ENCODE measurements at regions not wholly inside any gene's neighbourhood (a gene's known extent, or its start where the extent isn't known, plus 50 kb on each side); places are given as distances from the start of the nearest gene placed in this dataset.

DNA sequence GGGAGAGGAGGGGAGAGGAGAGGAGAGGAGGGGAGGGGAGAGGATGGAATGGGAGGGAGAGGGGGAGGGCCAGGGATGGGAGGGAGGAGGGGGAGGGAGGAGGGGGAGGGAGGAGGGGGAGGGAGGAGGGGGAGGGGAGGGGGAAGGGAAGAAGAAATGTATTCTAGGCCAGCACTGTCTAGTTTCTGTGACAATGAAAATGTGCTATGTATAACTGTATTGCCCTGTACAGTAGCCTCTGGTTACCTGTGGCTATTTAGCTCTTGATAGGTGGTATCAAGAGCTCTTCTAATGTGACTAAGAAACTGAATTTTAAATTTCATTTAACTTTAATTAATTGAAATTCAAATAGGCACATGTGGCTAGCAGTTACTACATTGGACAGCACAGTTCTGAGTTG, 143.1 kb downstream of the BTC start:
- DNase-seq (ENCODE audit: low read depth) = no peak

DNA sequence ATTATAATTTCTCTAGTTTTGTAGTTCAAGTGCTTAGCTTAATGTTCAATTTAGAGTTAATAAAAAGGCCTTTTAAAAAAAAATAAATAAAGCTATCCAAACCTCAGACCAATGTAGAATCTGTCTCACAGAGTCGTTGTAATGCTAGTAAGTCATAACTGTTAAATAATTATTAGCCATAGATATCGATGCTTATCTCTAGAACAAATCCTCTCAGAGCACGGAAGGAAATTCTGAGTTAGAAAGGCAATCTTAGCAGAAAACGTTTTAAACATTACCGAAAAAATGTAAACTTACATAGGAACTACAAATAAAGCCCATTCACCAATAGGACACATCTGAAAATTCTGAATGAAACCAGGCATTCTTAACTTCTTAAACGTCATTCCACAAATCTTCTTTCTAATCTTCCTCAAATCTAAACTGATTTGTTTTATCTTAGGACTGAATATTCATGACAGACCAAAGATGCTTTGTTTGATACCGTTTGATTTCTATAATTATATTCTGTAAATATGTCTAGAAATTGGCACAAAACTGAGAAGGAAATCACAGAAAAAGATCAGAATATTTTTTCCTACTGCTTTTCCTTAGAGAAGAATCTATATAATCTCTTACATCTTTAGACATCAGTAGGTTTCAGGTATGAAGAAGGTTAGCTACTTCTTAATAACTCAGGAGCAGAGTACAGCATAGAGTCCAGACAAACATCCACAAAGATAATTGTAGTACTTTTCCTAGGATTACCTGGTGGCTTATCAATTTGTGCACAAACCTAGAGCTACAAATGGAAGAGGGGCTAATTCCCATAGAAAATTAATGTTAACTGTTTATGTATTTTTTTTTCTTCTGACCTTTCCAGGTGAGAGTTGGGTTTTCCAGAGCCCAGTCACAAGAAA, 140.7 kb downstream of the BTC start:
- DNase-seq (ENCODE audit: low read depth) = no peak

DNA sequence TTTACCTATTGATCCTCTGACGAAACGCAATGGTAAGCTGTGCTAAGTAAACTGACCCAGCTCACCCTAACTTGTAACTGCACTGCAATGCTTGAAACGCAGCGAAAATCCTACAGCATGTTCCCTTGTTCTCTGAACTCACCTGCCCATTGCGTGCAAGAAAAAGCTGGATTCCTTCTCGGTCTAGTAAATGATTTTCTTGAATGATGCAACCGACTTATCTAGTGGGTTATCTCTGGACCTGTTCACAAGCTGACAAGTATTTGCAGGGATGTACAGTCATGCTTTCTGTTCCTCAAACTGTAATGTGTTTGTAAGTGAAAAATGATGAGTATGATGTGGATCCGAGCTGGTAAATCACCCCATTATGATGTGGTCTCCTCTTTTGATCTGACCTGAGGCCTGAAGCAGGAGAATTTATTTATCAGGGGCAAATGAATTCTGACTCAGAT, 140.1 kb downstream of the BTC start:
- DNase-seq (ENCODE audit: low read depth) = no peak

DNA sequence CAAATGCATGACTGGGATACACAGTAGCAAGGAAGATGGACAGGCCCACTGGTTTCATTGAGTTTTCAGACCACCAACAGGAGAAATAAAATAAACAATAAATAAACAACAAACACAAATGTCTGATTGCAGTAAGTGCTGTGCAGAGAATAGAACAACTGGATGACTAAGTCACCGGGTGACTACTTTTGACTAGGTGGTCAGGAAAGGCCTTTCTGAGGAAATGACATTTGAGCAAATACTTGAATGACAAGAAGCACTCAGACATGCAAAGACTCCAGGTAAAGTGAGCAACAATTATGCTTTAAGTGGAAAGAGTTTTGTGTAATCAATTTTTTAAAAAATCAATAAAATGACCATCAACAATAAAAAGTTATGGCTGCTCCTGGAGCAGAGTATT, 137.7 kb downstream of the BTC start:
- DNase-seq (ENCODE audit: low read depth) = no peak

DNA sequence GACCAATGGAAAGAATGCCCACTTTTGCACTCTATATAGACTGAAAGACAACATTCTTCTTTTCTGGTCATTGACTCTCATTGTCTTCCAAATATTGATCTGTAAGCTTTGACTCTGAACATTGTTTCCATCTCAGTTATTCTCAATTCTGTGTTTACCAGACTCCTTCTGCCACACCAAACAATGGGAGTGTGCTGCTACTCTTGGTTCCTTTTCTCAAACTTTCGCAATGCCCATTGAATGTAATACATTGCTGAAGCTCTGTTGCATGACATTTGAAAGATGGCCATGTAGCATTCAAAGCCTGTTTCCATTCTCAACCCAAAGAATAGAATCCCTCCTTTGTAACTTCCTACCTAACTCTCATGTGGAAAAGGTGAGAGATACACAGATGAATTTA, 136.2 kb downstream of the BTC start:
- DNase-seq (ENCODE audit: low read depth) = no peak

DNA sequence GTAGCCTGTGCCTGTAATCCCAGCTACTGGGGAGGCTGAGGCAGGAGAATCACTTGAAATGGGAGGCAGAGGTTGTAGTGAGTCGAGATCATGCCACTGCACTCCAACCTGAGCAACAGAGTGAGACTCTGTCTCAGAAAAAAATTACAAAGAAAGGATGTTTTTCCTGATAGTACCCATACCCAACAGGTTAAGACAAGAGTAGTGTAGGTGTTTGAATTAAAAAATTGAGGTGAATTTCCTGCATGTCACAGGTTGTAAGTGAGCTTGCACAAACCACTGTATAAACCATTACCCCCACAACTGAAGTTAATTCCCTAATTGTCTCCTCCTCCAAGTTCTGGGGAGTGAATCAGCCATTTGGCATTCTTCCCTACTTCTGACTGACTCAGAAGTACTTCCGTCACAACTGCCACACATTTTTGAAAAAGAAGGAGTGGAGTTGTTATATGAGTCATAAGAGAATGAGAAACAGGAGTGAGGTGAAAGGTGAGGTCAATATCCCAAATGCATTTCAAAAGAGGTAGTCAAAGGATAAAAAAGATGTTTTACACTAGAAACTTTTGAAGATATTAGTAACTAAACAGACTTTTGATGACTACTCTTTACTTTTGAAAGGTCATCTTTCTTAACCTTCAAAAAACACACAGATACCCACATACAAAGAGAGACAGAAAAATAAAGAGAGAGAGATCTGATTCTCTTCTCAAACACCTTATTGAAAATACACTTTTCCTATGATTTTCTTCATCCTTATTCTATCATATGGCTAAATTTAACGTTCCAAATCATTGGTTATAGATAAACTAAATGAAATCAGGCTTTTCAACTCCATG, 134.5 kb downstream of the BTC start:
- DNase-seq (ENCODE audit: low read depth) = no peak

DNA sequence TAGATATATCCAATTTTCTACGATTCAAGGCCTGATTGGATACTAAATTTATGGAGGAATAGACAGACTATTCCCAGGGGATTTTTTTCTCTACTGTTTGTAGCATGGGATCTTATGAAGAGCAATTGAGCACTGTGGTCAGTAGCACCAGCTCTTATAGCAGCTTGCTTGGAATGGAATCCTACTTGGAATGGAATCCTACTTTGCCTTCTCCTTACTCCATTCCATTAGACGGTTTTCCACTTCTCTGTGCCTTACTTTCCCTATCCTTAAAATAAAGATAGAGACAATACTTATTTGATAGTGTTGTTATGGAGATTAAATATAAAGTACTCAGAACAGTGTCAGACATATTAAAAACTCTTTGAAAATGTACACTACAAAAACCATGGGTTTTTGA, 133.5 kb downstream of the BTC start:
- DNase-seq (ENCODE audit: low read depth) = no peak

DNA sequence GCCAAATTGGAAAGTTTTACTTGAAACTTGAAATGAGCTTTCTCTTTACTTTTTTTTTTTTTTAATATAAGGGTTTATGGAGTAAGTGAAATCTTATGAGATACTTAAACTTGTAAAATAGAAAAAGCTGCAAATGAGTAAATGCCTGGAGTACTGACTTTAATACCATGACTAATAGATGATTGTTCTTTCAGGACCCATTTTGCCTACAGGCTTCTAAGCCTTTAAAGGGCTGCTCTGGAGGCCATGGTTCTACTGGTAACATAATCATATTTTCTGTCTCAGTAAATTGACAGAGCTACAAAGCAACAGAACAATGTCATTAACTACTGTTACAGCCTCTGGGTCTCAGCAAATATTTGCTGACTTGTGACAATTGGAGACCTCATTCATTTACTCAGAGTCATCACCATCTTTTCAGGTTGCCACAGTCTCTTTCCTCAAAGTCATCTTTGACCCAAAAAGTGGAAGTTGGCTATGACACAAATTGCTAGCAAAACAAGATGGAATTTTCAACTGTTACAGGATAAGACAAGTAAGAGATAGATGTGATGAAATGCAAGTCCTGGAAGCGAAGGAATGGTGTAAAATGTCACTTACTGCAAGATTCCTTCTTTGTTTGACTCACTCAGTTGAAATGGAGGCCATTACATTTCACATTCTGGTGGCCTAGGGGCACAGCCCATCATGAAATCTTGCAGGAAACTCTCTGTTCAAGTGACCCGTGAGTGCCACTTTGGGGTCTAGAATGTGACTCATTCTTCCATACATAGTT, 132.7 kb downstream of the BTC start:
- DNase-seq (ENCODE audit: low read depth) = no peak

DNA sequence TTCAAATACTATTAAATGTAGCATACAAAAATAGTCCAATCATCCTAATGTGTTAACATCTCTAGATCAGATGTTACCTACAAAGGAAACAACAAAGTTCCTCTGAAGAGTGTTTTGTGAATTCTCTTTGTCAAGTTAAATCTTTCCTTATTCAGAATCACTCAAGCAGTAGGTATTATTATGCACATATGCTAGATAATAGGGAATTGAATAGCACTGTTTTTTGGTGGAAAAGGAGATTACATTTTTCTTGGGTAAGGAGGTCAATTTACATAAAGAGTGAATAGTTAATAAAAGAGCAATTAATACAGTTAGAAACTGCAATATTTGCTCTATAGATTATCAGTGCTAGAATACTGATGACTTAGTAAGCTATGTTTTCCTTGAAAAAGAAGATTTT, 130.7 kb downstream of the BTC start:
- no peak for DNase-seq (ENCODE audit: low read depth)

DNA sequence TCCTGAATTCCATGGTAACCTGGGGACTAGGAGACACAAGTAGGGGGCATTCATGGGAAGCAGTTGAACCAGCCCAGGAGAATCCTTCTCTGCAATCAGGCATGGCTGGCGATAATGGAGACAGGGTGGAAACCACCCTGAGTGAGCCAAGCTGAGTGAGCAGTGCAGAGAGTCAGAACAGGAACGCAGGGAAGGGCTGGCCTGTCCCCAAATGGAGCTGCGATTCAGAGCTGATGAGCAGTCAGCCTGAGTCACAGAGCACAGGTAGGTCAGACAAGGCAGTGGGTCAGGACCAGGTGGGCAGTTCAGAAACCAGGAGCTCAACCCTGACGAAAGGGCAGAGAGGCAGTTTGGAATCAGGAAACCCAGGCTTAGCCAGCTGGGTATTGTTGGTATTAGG, 129.0 kb downstream of the BTC start:
- no peak for DNase-seq (ENCODE audit: low read depth)

DNA sequence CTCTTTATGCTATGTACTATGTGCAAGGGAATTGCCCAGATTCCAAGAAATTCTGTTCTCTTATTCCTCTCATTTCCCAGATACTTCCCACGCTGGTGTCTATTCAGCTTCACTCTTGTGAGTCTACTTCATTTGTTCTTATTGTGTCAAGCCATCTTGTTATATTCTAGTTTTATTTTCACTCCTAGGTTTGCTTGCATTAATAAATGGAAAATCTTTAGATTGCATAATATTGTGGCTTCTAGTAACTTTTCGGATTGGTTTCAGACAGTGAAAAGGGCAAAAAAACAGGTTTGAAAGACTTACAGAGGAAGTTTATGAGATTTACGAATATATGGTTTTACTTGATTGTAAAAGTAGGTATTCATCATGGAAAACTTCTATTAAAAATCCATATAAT, 128.4 kb downstream of the BTC start:
- no peak for DNase-seq (ENCODE audit: low read depth)

DNA sequence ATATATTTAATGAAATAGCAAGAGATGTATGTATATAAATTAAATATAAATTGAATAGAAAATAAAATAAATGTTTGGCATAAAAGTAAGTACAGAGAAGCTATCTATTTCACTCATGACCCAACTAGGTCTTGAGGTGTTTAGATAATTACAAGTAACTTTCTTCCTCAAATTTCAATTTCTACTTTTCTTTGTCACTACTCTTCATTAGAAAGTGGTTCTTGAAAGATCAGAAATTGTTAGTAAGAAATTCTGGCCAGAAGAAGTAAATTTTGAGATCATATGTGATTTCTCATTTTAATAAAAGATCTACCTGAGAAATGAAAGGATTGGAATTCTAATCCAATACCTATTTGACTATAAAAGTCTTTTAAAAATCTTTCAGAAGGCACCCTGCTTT, 126.9 kb downstream of the BTC start:
- no peak for DNase-seq (ENCODE audit: low read depth)

DNA sequence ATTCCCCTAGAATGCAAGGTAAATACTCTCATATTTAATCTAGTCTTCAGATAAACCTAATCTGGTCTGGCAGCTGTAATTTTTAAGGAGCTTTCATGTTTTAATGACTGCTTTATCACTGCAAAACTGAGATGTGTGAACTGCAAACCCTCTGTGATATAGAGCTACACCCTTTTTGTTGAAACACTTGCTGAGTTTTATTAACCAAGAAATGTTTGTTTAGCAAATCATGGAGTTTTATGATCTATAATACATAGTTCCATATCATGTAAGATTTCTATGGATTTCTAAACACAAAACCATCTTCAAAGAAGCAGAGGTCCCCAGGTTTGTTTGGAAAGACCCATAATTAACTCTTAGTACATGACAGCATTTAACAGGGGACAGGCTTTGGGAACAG, 126.4 kb downstream of the BTC start:
- no peak for DNase-seq (ENCODE audit: low read depth)

DNA sequence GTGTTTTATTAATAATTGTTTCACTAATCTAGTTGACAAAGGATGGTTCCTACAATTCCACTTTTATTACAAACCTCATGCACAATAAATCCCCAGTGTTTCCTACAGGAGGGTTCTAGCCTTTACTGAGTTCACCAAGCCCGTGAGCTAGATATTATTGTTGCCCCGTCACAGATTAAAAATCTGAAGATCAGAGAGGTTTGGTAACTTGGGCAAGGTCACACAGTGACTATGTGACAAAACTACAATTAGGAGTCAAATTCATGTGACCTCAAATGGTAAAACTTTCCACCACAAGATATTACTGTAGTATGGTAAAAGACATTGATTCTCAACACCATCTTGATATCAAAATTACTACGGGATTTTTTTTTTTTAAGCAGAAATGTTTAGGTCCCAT, 124.6 kb downstream of the BTC start:
- no peak for DNase-seq (ENCODE audit: low read depth)

DNA sequence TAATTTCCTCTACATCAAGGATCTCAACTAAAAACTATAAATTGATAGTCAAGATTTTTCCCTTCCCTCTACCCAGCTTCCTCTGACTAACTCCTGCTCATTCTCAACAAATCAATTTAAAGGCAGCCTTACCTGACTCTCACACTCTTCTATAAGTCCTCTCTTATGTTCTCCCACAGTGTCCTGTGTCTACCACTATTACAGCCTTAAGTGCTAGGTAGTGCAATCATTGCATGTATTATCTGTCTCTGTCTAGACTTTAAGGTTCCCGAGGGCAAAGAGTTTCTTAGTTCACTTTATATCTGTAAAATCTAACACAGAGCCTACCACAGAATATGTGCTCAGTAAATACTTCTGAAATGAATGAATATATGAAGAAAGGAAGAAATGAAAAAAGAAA, 123.7 kb downstream of the BTC start:
- no peak for DNase-seq (ENCODE audit: low read depth)

DNA sequence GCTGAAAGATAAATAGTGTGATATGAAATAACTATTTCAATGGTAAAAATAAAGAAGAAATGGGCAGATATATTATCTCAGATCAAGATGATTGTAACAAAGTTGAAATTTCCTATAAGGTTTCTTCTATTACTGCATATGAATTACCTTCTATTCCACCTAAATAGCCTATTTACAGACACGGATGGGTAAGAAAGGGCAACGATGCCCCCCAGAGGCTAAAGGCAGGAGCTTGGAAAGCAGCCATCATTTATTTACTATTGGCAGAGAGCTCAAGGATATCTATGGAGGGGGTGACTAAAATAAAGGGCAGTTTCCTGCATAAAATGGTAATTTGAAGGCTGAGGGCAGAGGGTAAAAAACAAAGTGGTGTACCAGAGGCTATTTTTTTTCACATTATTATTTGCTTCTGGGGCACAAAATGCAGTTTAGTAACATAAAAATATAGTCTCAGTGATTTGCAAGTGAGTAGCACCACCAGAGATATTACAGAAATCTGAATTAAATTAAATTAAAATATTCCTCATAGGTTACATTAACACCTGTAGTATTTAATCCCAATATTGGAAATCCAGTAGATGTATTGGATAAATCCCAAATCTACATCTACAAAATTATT, 123.1 kb downstream of the BTC start:
- no peak for DNase-seq (ENCODE audit: low read depth)

DNA sequence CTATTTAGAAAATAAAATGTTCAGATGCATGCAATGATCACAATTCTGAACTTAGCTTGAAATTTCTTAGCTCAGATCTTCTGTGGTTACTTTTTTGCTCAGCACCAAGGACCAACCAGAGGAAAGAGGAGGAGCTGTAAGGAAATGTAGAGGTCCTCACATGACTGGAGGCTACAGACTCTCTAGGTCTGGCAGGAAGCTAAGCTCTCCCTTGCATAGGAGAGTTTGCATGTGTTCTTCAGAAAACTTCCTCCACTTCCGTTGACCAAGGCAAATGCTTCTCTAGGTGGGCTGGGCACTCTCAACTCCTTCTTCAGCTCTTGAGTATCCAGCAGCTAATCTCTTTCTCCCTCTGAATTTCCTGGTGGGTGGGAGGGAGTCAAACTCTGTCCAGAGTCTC, 119.6 kb downstream of the BTC start:
- DNase-seq (ENCODE audit: low read depth) = no peak

DNA sequence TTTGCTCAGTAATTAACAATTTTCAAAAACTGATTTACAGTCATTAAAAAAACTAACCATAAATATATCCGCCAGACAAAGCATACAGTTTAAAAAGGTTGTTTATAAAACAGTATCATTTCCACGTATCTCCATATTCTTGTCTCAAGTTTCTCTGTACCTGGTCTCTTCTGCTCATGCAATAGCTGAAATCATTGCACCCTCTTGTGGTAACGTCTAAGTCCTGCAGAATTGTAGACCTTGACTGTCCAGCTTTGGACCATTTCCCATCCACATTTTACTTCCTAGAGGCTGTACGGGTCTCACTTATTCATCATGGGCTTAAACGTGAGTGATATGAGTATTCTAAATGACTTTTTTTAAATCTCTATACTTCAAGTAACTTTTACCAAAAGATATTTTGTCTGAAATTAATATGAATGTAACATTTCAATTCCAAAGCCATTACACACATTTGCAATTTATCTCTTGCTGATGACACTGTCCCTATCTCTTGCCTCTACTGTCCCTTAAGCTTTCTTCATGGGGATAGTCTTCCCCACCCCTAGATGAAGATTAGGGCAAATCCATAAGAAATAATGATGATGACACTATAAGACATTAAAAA, 118.5 kb downstream of the BTC start:
- no peak for DNase-seq (ENCODE audit: low read depth)

DNA sequence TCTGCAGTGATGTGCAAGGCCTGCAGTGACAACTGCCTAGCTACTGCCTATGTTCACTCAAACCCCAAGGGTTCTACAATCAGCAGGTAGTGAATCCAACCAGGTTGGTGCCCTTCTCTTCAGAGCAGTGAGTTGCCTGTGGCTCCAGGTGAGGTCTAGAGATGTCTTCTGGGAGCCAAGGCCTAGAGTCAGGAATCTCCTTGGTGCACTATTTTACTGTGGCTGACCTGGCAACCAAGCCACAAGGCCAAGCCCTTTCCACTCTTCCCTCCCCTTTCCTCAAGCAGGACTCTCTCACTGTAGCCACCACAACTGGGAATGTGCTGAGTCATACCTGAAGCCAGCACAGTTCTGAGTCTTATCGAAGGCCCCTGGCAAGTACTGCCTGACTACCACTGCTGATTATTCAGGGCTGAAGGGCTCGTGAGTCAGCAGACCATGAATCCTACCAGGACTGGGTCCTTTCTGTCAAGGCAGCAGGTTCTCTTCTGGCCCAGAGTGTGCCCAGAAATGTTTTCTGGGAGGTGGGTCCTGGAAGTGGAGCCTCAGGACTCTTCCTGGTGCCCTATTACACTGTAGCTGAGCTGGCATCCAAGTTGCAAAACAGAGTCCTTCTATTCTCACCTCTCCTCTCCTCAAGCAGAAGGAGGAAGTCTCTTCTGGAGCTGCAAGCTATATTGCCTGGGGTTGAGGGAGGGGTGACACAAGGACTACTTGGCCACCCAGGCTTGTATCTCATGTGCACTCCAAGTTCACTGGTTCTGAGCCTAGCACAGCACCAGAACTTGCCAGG, 111.6 kb downstream of the BTC start:
- DNase-seq (ENCODE audit: low read depth) = peak; percentile 82

DNA sequence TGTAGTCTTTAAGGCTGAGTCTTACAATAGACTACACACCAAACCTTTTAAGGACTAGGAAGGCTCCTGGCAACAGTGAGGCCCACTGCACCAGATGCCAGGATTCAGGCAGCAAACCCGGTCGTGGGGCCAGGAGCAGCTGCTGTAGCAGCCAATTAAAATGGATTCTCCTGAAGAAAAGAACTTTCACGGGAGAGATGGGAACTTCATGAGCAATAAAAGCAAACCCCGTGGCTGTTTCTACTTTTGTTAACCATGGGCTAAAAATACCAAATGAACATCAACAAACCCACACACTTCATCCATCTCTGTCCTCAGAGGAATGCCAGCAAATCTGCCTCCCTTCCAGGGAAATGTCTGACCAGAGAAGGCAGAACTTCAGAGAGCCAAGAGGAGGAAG, 101.4 kb downstream of the BTC start:
- no peak for DNase-seq (ENCODE audit: low read depth)
